ENCODE measurements at regions not wholly inside any gene's neighbourhood (a gene's known extent, or its start where the extent isn't known, plus 50 kb on each side); places are given as distances from the start of the nearest gene placed in this dataset.

- no peak overlapping the region for H3K4me3 Mint-ChIP-seq
- H3K9me3 Mint-ChIP-seq, result peaks cover 10% of the 10 kb centered on the region
- H3K27me3 Mint-ChIP-seq (ENCODE audit: low read depth), result peaks cover 12% of the 10 kb centered on the region
- TF ChIP-seq CTCF (IDR thresholded peaks at IDR 0.05; ENCODE audit: unreplicated experiment in 3 of 3), result no peak
- H3K27ac Mint-ChIP-seq, result peak overlapping the region in 1 of 3 experiments; percentile 4
- H3K4me1 Mint-ChIP-seq, result no peaks in the 10 kb centered on the region
- peaks cover 4% of the 10 kb centered on the region for H3K36me3 Mint-ChIP-seq (ENCODE audit: low read depth)
These were observed 165.9 kb upstream of the ID2 start for GRCh38 chr2:8515864-8516533.

- no peak for TF ChIP-seq CTCF (IDR thresholded peaks at IDR 0.05; ENCODE audit: unreplicated experiment in 3 of 3)
- H3K27ac Mint-ChIP-seq, result no peak overlapping the region
- H3K9me3 Mint-ChIP-seq, result peaks cover 3% of the 10 kb centered on the region
- H3K27me3 Mint-ChIP-seq (ENCODE audit: low read depth), result peaks cover 8% of the 10 kb centered on the region
- H3K4me3 Mint-ChIP-seq, result no peak overlapping the region
- no peaks in the 10 kb centered on the region for H3K36me3 Mint-ChIP-seq (ENCODE audit: low read depth)
- no peaks in the 10 kb centered on the region for H3K4me1 Mint-ChIP-seq
These were observed 163.9 kb upstream of the ID2 start for GRCh38 chr2:8517850-8518498.

GRCh38 chr2:8518979-8519668 lies 162.7 kb upstream of the ID2 start:
- no peak overlapping the region for H3K4me3 Mint-ChIP-seq
- H3K36me3 Mint-ChIP-seq (ENCODE audit: low read depth), result no peaks in the 10 kb centered on the region
- H3K4me1 Mint-ChIP-seq, result no peaks in the 10 kb centered on the region
- H3K9me3 Mint-ChIP-seq, result no peaks in the 10 kb centered on the region
- TF ChIP-seq CTCF (IDR thresholded peaks at IDR 0.05; ENCODE audit: unreplicated experiment in 3 of 3), result no peak
- peaks cover 8% of the 10 kb centered on the region for H3K27me3 Mint-ChIP-seq (ENCODE audit: low read depth)
- no peak overlapping the region for H3K27ac Mint-ChIP-seq

GRCh38 chr2:8520791-8521344 lies 161.0 kb upstream of the ID2 start:
- Mint-ChIP-seq H3K36me3 (ENCODE audit: low read depth) (no peaks in the 10 kb centered on the region), H3K4me1 (peaks cover 5% of the 10 kb centered on the region), H3K9me3 (no peaks in the 10 kb centered on the region), H3K4me3 (no peak overlapping the region), H3K27me3 (ENCODE audit: low read depth) (peaks cover 5% of the 10 kb centered on the region), H3K27ac (no peak overlapping the region)
- TF ChIP-seq CTCF (IDR thresholded peaks at IDR 0.05; ENCODE audit: unreplicated experiment in 3 of 3), result no peak

- no peak for TF ChIP-seq CTCF (IDR thresholded peaks at IDR 0.05; ENCODE audit: unreplicated experiment in 3 of 3)
- H3K4me1 Mint-ChIP-seq, result peaks cover 10% of the 10 kb centered on the region
- no peaks in the 10 kb centered on the region for H3K27me3 Mint-ChIP-seq (ENCODE audit: low read depth)
- H3K4me3 Mint-ChIP-seq, result no peak overlapping the region
- H3K36me3 Mint-ChIP-seq (ENCODE audit: low read depth), result no peaks in the 10 kb centered on the region
- no peak overlapping the region for H3K27ac Mint-ChIP-seq
- H3K9me3 Mint-ChIP-seq, result no peaks in the 10 kb centered on the region
These were observed 159.2 kb upstream of the ID2 start for GRCh38 chr2:8522687-8523086.

Data from nephron (organoid).